SKM-1 treated with dmso at 0.1 percent for 144 hours (cell line): ENCODE measurements at regions not wholly inside any gene's neighbourhood (a gene's known extent, or its start where the extent isn't known, plus 50 kb on each side); places are given as distances from the start of the nearest gene placed in this dataset.
"Not testable (repeated sequence)": the region's sequence is repeated elsewhere in the genome, so short reads cannot be mapped to it uniquely, and the experiment has no call there.

Experiments
- DNase-seq: peaks from one replicate; lab custom pipeline; 2025; ENCODE audit not compliant: unreplicated experiment; lab: John Stamatoyannopoulos, UW

- DNase-seq, result no peak
Observed at GRCh38 chr2:163970058-163970813, 234.4 kb upstream of the FIGN start.

- not testable (repeated sequence) for DNase-seq
Observed at GRCh38 chr2:163964278-163964677, 228.5 kb upstream of the FIGN start.

- DNase-seq, result no peak
Observed at GRCh38 chr2:163953390-163953907, 217.6 kb upstream of the FIGN start.

- DNase-seq, result no peak
Observed at GRCh38 chr2:163951312-163951711, 215.5 kb upstream of the FIGN start.

GRCh38 chr2:163949693-163950092, 213.9 kb upstream of the FIGN start:
- no peak for DNase-seq

- no peak for DNase-seq
Observed at GRCh38 chr2:163944347-163944737, 208.5 kb upstream of the FIGN start.

- no peak for DNase-seq
Observed at GRCh38 chr2:163943403-163944346, 207.9 kb upstream of the FIGN start.

GRCh38 chr2:163934131-163934530, 198.3 kb upstream of the FIGN start:
- no peak for DNase-seq

- no peak for DNase-seq
Observed at GRCh38 chr2:163919717-163920116, 183.9 kb upstream of the FIGN start.

- not testable (repeated sequence) for DNase-seq
Observed at GRCh38 chr2:163914486-163914885, 178.7 kb upstream of the FIGN start.

- not testable (repeated sequence) for DNase-seq
Observed at GRCh38 chr2:163913532-163913944, 177.7 kb upstream of the FIGN start.

- DNase-seq, result no peak
Observed at GRCh38 chr2:163909411-163910080, 173.7 kb upstream of the FIGN start.

- peak; percentile 17 for DNase-seq
Observed at GRCh38 chr2:163906410-163906809, 170.6 kb upstream of the FIGN start.

GRCh38 chr2:163897799-163898198, 162.0 kb upstream of the FIGN start:
- no peak for DNase-seq

- not testable (repeated sequence) for DNase-seq
Observed at GRCh38 chr2:163893444-163893843, 157.6 kb upstream of the FIGN start.

GRCh38 chr2:163888591-163888990, 152.8 kb upstream of the FIGN start:
- no peak for DNase-seq

- no peak for DNase-seq
Observed at GRCh38 chr2:163887182-163887581, 151.4 kb upstream of the FIGN start.

- no peak for DNase-seq
Observed at GRCh38 chr2:163884416-163884815, 148.6 kb upstream of the FIGN start.

GRCh38 chr2:163878718-163879117, 142.9 kb upstream of the FIGN start:
- DNase-seq, result peak; percentile 27

GRCh38 chr2:163877316-163877715, 141.5 kb upstream of the FIGN start:
- no peak for DNase-seq

- no peak for DNase-seq
Observed at GRCh38 chr2:163863073-163863472, 127.3 kb upstream of the FIGN start.
